Erythroblast (primary cell): ENCODE measurements at regions not wholly inside any gene's neighbourhood (a gene's known extent, or its start where the extent isn't known, plus 50 kb on each side); places are given as distances from the start of the nearest gene placed in this dataset.

Experiments used
- GATA1 ChIP-seq: IDR thresholded peaks from 2 replicates; pipeline ENCODE4 v1.6.1; 2011; ENCODE audit warnings: low read depth, mild to moderate bottlenecking, control low read depth, low read length, moderate library complexity
- POLR2A ChIP-seq: IDR thresholded peaks from 2 replicates; pipeline ENCODE4 v1.6.1; 2011; ENCODE audit warnings: mild to moderate bottlenecking, low read length

GRCh38 chr2:7969756-7970515 lies 711.9 kb upstream of the ID2 start:
- TF ChIP-seq POLR2A (no peak), GATA1 (no peak)
